ENCODE measurements at regions not wholly inside any gene's neighbourhood (a gene's known extent, or its start where the extent isn't known, plus 50 kb on each side); places are given as distances from the start of the nearest gene placed in this dataset.

DNA sequence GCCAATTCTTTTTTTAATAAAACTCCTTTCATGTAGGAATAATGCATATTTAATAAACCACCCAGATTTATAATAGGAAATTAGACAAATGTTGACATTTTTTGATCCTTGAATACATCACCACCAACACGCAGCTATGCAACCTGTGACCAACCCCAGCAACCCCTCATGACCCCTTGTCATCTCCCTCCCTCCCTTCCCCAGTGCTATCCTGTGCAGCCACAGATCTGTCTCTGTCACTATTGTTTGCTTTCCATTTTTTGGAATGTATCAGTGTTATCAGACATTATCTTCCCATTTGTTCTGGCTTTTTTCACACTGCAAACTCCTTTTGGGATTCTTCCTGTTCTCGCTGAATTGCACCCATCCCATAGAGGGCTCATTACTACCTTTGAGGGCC lies 114.1 kb downstream of the VPREB1 start:
- no peak for ATAC-seq
- intact Hi-C loops (cut with micrococcal nuclease; ENCODE audit: unreplicated experiment) = no loop called here
- Histone ChIP-seq H3K27ac (ENCODE audit: extremely low read length, insufficient read depth, low read length) (no peak overlapping the region), H2AFZ (ENCODE audit: low read length) (no peak overlapping the region), H3K27me3 (ENCODE audit: control insufficient read depth in 1 of 2, insufficient read depth in 2 of 2, low read length in 2 of 2) (peaks cover 2 to 9% of the 10 kb centered on the region in 2 experiments; a peak in 2 of 5 replicates), H3K9me3 (ENCODE audit: low read length) (no peaks in the 10 kb centered on the region), H3K9ac (ENCODE audit: insufficient read depth, low read depth, low read length) (no peak overlapping the region), H3K4me1 (ENCODE audit: insufficient read depth, low read length) (no peaks in the 10 kb centered on the region), H3K4me3 (replicated peaks in 1 of 3; ENCODE audit: insufficient read depth in 1 of 3, low read depth in 2 of 3, low read length in 3 of 3) (no peak overlapping the region), H3K4me2 (ENCODE audit: low read depth, low read length) (no peak overlapping the region), H3K36me3 (replicated peaks in 1 of 2; ENCODE audit: control insufficient read depth in 1 of 2, insufficient read depth in 2 of 2, low read length in 2 of 2) (no peaks in the 10 kb centered on the region), H4K20me1 (ENCODE audit: insufficient read depth, low read length) (no peaks in the 10 kb centered on the region), H3K79me2 (ENCODE audit: insufficient read depth, low read length) (no peaks in the 10 kb centered on the region)
- no peak for FAIRE-seq
- POLR2A ChIA-PET = no interaction called here
- CTCF ChIA-PET (ENCODE audit: low intra/inter-chr PET ratio, low total read pairs) = no interaction called here
- no TSS peak for BruUV-seq (replicated peaks)
- no peak for DNase-seq (ENCODE audit: low spot score)
- WGBS (ENCODE audit: low lambda C conversion rate) = 31% methylated on average over 2 of the region's 2 CpGs
- in situ Hi-C loops (cut with HindIII; ENCODE audit: extremely low pct_ligation_motif_present, low pct_unique_long_range_greater_than_20kb) = no loop called here
- TF ChIP-seq ZSCAN25 (CRISPR knock-in tag; IDR thresholded peaks at IDR 0.05) (no peak), FOSL1 (CRISPR knock-in tag; IDR thresholded peaks at IDR 0.05; ENCODE audit: borderline replicate concordance) (no peak), REL (CRISPR knock-in tag; conservative IDR thresholded peaks at IDR 0.05) (no peak), PHF8 (CRISPR knock-in tag; IDR thresholded peaks at IDR 0.05) (no peak), SSRP1 (CRISPR knock-in tag; IDR thresholded peaks at IDR 0.05) (no peak), ZNF256 (CRISPR knock-in tag; conservative IDR thresholded peaks at IDR 0.05) (no peak), TP53 (CRISPR knock-in tag; conservative IDR thresholded peaks at IDR 0.05) (no peak), TAF15 (IDR thresholded peaks at IDR 0.05; ENCODE audit: low read depth, low read length, poor library complexity, severe bottlenecking) (no peak), ZNF232 (CRISPR knock-in tag; IDR thresholded peaks at IDR 0.05; ENCODE audit: borderline replicate concordance) (no peak), ZMYM3 (CRISPR knock-in tag; IDR thresholded peaks at IDR 0.05) (no peak), KAT8 (CRISPR knock-in tag; IDR thresholded peaks at IDR 0.05) (no peak), ZNF570 (CRISPR knock-in tag; IDR thresholded peaks at IDR 0.05; ENCODE audit: borderline replicate concordance) (no peak)
- TF ChIP-seq, protein P1, sequence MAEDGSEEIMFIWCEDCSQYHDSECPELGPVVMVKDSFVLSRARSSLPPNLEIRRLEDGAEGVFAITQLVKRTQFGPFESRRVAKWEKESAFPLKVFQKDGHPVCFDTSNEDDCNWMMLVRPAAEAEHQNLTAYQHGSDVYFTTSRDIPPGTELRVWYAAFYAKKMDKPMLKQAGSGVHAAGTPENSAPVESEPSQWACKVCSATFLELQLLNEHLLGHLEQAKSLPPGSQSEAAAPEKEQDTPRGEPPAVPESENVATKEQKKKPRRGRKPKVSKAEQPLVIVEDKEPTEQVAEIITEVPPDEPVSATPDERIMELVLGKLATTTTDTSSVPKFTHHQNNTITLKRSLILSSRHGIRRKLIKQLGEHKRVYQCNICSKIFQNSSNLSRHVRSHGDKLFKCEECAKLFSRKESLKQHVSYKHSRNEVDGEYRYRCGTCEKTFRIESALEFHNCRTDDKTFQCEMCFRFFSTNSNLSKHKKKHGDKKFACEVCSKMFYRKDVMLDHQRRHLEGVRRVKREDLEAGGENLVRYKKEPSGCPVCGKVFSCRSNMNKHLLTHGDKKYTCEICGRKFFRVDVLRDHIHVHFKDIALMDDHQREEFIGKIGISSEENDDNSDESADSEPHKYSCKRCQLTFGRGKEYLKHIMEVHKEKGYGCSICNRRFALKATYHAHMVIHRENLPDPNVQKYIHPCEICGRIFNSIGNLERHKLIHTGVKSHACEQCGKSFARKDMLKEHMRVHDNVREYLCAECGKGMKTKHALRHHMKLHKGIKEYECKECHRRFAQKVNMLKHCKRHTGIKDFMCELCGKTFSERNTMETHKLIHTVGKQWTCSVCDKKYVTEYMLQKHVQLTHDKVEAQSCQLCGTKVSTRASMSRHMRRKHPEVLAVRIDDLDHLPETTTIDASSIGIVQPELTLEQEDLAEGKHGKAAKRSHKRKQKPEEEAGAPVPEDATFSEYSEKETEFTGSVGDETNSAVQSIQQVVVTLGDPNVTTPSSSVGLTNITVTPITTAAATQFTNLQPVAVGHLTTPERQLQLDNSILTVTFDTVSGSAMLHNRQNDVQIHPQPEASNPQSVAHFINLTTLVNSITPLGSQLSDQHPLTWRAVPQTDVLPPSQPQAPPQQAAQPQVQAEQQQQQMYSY (CRISPR knock-in tag; IDR thresholded peaks at IDR 0.05) = no peak
- TF ChIP-seq, protein P2, sequence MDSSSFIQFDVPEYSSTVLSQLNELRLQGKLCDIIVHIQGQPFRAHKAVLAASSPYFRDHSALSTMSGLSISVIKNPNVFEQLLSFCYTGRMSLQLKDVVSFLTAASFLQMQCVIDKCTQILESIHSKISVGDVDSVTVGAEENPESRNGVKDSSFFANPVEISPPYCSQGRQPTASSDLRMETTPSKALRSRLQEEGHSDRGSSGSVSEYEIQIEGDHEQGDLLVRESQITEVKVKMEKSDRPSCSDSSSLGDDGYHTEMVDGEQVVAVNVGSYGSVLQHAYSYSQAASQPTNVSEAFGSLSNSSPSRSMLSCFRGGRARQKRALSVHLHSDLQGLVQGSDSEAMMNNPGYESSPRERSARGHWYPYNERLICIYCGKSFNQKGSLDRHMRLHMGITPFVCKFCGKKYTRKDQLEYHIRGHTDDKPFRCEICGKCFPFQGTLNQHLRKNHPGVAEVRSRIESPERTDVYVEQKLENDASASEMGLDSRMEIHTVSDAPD (CRISPR knock-in tag; IDR thresholded peaks at IDR 0.05) = no peak
- TF ChIP-seq, protein P3, sequence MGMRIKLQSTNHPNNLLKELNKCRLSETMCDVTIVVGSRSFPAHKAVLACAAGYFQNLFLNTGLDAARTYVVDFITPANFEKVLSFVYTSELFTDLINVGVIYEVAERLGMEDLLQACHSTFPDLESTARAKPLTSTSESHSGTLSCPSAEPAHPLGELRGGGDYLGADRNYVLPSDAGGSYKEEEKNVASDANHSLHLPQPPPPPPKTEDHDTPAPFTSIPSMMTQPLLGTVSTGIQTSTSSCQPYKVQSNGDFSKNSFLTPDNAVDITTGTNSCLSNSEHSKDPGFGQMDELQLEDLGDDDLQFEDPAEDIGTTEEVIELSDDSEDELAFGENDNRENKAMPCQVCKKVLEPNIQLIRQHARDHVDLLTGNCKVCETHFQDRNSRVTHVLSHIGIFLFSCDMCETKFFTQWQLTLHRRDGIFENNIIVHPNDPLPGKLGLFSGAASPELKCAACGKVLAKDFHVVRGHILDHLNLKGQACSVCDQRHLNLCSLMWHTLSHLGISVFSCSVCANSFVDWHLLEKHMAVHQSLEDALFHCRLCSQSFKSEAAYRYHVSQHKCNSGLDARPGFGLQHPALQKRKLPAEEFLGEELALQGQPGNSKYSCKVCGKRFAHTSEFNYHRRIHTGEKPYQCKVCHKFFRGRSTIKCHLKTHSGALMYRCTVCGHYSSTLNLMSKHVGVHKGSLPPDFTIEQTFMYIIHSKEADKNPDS (CRISPR knock-in tag; IDR thresholded peaks at IDR 0.05) = no peak
- TF ChIP-seq, protein P4, sequence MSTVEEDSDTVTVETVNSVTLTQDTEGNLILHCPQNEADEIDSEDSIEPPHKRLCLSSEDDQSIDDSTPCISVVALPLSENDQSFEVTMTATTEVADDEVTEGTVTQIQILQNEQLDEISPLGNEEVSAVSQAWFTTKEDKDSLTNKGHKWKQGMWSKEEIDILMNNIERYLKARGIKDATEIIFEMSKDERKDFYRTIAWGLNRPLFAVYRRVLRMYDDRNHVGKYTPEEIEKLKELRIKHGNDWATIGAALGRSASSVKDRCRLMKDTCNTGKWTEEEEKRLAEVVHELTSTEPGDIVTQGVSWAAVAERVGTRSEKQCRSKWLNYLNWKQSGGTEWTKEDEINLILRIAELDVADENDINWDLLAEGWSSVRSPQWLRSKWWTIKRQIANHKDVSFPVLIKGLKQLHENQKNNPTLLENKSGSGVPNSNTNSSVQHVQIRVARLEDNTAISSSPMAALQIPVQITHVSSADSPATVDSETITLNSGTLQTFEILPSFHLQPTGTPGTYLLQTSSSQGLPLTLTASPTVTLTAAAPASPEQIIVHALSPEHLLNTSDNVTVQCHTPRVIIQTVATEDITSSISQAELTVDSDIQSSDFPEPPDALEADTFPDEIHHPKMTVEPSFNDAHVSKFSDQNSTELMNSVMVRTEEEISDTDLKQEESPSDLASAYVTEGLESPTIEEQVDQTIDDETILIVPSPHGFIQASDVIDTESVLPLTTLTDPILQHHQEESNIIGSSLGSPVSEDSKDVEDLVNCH (CRISPR knock-in tag; IDR thresholded peaks at IDR 0.05) = no peak

All from HepG2 (cell line).